ENCODE measurements at regions not wholly inside any gene's neighbourhood (a gene's known extent, or its start where the extent isn't known, plus 50 kb on each side); places are given as distances from the start of the nearest gene placed in this dataset.

- TF ChIP-seq POLR2A (IDR thresholded peaks at IDR 0.05), result no peak
- TF ChIP-seq CTCF (IDR thresholded peaks at IDR 0.05), result no peak
- TF ChIP-seq EP300 (IDR thresholded peaks at IDR 0.05), result no peak
- TF ChIP-seq POLR2AphosphoS5 (IDR thresholded peaks at IDR 0.05), result no peak
Measured at GRCh38 chr13:44089452-44089851, 209.7 kb downstream of the LACC1 start.
